DND-41 (cell line): ENCODE measurements at regions not wholly inside any gene's neighbourhood (a gene's known extent, or its start where the extent isn't known, plus 50 kb on each side); places are given as distances from the start of the nearest gene placed in this dataset.

Experiments
- EZH2 ChIP-seq: IDR thresholded peaks from 3 replicates; pipeline ENCODE4 v1.6.1; 2012; ENCODE audit warnings: borderline replicate concordance, low read depth, mild to moderate bottlenecking, moderate library complexity, low read length, inconsistent platforms; ENCODE audit not compliant: severe bottlenecking
- TF ChIP-seq, protein P1 (sequence below): IDR thresholded peaks from 2 replicates; pipeline ENCODE4 v1.5.1; 2012; ENCODE audit warnings: borderline replicate concordance, low read length, moderate library complexity, mild to moderate bottlenecking; ENCODE audit not compliant: poor library complexity, severe bottlenecking; ENCODE audit errors: extremely low read depth

GRCh38 chr11:116272181-116272789 lies 500.5 kb downstream of the BUD13 start:
- TF ChIP-seq, protein P1, sequence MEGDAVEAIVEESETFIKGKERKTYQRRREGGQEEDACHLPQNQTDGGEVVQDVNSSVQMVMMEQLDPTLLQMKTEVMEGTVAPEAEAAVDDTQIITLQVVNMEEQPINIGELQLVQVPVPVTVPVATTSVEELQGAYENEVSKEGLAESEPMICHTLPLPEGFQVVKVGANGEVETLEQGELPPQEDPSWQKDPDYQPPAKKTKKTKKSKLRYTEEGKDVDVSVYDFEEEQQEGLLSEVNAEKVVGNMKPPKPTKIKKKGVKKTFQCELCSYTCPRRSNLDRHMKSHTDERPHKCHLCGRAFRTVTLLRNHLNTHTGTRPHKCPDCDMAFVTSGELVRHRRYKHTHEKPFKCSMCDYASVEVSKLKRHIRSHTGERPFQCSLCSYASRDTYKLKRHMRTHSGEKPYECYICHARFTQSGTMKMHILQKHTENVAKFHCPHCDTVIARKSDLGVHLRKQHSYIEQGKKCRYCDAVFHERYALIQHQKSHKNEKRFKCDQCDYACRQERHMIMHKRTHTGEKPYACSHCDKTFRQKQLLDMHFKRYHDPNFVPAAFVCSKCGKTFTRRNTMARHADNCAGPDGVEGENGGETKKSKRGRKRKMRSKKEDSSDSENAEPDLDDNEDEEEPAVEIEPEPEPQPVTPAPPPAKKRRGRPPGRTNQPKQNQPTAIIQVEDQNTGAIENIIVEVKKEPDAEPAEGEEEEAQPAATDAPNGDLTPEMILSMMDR = no peak
- no peak for TF ChIP-seq EZH2
